ENCODE measurements at regions not wholly inside any gene's neighbourhood (a gene's known extent, or its start where the extent isn't known, plus 50 kb on each side); places are given as distances from the start of the nearest gene placed in this dataset.
"Not testable (repeated sequence)": the region's sequence is repeated elsewhere in the genome, so short reads cannot be mapped to it uniquely, and the experiment has no call there.

DNA sequence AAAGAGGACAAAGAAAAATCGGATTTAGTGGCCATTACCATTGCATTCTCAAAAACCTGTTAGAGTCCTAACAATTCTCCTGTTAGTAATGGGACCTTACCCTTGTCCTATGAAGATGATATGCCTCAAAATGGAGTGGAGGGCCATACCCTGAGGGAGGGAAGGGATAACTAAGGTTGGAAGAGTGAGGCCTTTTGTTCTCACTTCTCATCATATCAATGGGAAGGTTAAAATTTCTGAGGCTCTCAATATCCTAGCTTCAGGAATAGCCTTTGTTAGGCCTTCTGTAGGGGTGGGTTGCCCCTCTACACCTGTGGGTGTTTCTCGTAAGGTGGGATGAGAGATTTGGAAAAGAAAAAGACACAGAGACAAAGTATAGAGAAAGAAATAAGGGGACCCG lies 109.4 kb upstream of the SGIP1 start:
- DNase-seq = not testable (repeated sequence)

GRCh38 chr1:66426239-66426853 lies 107.6 kb upstream of the SGIP1 start:
- no peak for DNase-seq

DNA sequence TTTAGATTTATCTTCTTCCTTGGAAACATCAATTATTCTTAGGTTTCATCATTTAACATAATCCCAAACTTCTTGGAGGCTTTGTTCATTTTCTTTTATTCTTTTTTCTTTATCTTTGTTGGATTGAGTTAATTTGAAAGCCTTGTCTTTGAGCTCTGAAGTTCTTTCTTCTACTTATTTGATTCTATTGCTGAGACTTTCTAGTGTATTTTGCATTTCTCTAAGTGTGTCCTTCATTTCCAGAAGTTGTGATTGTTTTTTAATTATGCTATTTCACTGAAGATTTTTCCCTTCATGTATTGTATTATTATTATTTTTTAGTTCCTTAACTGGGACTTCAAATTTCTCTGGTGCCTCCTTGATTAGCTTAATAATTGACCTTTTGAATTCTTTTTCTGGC lies 103.1 kb upstream of the SGIP1 start:
- not testable (repeated sequence) for DNase-seq

DNA sequence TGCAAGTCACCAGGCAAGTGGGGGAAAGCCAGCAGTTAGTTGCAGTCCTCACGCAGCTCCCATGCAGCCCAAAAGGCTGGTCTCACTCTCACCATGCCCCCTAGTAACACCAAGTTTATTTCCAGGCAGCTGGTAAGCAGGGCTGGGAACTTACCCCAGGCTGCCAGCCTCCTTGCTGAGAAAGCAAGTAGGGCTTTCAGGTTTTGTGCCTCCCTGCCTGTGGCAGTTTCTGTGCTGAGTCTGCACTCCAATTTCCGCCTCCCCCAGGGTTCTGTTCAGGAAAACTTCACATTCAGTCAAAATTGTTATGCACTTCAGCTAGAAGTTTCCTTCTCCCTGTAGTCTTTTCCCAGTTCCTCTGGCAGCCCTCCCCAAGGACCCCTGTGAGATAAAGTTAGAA lies 102.0 kb upstream of the SGIP1 start:
- no peak for DNase-seq

- DNase-seq = no peak
Measured at GRCh38 chr1:66433611-66434010, 100.3 kb upstream of the SGIP1 start.

DNA sequence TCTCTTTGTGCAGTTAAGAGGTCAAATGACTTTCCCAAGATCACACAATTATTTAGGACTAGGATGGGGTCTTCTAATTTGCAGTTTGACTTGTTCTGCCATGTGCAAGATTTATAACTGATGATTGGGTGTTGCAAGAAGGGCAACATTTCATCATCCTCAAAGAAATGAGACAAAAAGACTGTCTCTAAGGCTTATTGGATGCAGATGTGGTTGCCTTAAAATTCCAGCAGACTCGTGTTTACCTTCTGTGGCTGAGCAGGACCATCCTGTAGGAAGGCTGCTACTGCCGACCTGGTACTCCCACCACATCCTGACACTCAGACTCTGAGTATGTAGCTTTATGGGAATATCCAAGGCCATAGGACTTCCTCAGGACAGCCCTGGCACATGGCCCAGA lies 99.9 kb upstream of the SGIP1 start:
- no peak for DNase-seq

DNA sequence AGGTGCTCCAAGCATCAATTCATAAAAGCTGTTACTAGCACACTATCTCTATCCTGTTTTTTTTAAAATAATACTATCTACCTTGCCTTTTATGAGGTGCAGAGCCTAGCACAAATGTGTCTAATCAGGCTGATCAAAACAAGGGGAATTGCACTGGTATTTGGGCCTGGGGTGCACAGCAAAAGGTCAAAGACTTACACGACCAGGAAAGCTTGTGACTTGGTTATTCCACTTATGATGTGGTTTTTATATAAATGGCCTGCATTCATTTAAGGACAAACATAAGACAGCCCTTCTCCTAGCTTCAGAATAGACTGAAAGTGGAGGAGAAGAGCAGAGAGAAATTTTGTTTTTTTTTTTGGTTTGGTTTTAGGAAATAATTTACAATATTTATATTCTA lies 98.4 kb upstream of the SGIP1 start:
- no peak for DNase-seq

DNA sequence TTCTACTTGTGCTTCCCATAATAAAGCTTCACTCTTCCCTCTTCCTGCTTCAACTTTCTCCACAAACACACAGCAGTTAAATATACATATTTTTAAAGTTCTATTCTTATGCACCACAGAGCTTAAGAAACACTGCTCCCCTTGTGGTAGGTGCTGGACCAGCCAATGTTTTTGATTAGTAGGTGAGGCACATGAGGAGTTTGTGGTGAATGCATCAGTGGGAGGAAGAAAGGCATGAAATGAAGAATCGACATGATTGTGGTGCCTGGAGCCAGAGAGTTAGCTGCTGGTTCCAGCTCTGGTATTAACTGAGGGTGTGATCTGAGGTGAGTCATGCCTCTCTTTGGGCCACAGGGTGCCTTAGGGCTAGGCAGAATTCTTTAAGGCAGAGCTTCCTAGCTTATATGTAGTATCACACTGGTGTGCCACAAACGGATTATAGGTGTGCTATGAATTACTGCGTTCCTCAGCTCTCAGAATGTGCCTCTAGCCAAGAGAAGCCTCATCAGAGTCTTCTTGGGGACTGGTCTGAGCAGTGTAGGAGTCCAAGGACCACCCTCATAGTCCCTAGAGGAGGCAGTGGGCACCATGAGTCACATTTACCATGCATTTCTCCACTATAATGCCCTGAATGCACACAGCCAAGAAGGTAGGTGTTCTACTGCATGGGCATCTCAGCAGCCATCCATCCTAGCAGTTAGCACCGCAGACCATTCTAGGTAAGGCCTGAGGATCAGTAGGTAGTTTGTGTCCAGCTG lies 97.4 kb upstream of the SGIP1 start:
- no peak for DNase-seq

DNA sequence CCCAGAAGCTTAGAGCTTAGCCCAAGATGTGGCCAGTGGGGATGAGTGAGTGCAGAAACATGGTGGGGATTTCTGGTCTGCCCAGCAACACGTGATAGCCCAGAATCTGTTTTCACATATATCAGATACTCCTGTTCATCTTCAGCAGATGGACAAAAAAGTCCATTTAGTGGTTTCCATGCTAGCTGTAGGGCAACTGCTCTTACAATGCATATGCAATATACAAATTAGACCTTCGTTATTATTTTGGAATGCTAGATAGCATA lies 96.9 kb upstream of the SGIP1 start:
- no peak for DNase-seq

GRCh38 chr1:66438062-66438461 lies 95.9 kb upstream of the SGIP1 start:
- DNase-seq = no peak

DNA sequence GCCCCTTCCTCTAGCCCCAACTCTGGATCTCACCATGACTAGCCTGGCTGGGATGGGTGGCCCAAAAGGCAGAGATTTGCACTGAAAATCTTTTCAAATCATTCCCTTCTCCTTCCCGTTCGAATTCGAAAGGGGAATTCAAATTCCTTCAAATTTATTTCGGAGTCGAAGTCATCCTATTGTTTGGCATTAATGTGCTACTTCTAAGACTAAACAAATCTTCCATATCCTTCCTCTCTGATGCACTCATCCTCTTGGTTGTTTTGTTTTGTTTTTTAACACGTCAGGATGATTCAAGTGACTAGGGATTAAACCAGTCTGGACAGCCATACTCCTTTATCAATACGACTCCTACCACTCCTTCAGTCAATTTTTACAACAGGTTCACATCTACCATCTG lies 95.5 kb upstream of the SGIP1 start:
- no peak for DNase-seq

DNA sequence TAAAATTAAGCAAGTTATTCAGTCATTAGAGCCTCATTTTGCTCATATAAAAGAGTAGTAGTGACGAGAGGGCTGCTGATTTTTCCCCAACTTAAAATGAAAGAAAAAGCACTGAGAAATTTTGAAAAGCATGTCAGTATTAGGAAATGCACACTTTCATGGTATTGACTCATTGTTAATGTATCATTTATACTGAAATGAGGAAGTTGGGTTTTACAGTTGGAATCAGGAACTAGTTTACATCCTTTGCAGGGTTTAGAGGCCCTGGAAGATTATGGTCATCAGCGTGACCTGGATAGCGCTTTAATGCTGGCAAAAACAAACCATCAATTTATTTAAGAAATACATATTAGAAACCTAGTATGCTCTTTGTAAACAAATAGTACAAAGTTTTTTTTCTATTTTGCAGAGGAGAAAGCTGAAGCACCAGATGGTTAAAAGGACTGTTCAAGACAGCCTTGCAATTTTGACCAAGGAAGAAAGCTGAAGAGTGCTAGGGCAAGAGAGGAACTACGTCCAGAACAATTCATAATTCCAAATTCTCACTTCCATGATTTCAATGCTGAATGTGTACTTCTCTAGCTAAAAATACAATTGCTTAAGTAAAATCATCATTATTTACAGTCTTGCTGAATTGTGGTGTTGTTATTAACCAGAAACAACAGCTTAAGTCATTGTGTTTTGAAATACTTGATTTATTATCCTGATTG lies 94.8 kb upstream of the SGIP1 start:
- DNase-seq = no peak

DNA sequence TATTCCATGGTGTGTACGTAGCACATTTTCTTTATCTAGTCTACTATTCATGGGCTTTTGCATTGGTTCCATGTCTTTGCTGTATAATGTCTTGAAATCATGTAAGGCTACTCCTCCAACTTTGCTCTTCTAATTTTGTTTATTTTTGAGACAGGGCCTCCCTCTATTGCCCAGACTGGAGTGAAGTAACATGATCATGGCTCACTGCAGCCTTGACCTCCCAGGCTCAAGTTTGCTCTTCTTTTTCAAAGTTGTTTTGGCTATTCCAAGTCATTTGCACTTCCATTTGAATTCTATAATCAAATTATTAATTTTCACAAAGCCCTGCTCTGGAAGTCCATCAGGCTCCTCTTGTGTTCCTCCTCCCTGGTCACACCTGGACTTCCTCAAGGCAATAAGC lies 90.2 kb upstream of the SGIP1 start:
- DNase-seq = no peak

DNA sequence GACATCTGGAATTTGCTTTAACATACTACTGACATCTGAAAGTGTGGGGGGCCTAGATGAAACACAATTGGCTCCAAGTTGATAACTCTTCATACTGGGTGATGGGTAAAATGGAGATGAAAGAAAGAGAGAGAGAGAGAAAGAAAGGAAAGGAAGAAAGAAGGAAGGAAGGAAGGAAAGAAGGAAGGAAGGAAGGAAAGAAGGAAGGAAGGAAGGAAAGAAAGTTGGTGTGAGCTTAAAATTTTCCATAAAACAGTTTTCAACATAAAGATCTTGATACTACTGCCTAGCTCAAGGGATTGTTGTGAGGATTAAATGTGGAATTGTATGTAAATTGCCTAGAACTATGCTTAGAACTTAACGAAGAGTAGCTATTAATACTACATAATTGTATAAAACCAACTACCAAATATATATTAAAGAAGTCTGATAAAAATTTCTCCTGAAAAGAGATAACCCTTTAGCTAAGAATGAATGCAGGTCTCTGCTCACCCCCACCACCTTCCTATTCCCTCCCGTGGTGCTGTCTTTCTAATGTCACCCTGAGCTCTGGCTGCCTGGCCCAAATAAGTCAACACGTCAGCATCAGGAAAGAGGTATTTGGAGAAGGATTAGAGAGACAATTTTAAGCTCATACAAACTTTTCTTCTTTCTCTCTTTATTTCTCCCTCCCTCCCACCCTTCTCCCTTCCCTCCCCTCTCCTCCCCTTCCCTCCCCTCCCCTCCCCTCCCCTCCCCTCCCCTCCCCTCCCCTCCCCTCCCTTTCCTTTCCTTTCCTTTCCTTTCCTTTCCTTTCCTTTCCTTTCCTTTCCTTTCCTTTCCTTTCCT lies 89.3 kb upstream of the SGIP1 start:
- no peak for DNase-seq

DNA sequence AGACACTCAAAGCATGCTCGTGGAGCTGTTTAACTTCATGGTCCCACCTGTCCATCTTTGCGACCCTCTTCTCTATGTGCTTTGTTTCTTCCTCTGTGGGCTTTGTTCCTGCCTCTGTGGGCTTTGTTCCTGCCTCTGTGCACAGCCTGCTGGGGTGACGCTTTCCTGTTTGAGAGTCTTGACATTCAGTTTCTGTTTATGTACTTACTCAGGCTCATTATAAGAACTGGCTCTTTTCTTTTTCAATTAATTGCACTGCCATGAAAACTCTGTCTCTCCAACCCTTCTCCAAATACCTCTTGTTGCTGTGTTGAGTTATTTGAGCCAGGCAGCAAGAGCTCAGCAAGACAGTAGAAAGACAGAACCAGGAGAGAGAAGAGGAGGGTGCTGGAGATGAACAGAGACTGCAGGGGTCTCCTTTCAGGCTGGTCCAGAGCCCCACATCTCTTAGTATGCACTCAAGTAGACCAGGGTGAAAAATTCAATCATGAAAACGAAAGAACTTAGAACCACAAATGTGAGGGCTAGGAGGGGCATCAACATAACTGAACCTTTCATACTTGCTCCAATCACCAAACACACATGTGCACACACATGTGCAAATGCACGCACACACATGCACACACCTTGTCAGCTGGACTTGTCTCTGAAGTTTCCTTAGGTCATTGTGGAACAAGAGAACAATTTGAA lies 88.3 kb upstream of the SGIP1 start:
- no peak for DNase-seq

GRCh38 chr1:66446261-66447001 lies 87.5 kb upstream of the SGIP1 start:
- DNase-seq = peak; percentile 65

DNA sequence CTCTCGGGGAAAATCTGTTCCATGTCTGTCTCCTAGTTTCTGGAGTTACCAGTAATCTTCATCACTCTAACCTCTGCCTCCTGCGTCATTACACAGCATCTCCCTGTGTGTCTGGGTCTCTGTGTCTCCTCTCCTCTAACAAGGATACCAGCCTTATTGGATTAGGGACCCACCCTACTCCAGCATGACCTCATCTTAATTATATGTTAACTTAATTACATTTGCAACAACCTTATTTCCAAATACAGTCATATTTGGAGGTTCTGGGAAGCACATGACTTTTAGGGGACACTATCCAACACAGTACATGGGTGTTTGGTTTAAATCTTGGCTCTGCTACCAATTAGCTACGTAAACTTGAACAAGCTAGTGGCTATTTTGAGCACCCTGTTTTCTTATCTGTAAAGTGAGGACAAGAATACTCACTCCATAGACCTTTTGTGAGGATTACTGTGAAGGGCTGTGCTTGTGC lies 83.9 kb upstream of the SGIP1 start:
- no peak for DNase-seq

DNA sequence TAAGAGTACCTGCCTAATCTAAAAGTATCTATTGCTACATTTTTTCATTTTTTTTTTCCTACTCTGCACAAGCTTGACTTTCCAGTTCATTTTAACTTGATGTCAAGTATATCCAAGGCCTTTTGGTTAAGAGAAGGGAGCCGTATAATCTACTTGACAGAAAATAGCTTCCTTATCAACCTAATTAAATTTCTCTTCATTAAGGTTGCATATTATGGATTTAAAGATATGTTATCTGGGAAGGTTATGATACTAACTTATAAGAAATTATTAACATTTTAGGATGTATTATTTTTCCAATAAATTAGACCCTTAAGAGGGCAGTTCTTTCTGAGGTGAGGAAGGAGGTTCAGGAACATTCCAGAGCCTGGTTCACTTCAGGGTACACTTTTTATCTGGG lies 83.1 kb upstream of the SGIP1 start:
- DNase-seq = no peak

GRCh38 chr1:66452162-66452561 lies 81.8 kb upstream of the SGIP1 start:
- no peak for DNase-seq

- no peak for DNase-seq
Measured at GRCh38 chr1:66452982-66453381, 81.0 kb upstream of the SGIP1 start.

DNA sequence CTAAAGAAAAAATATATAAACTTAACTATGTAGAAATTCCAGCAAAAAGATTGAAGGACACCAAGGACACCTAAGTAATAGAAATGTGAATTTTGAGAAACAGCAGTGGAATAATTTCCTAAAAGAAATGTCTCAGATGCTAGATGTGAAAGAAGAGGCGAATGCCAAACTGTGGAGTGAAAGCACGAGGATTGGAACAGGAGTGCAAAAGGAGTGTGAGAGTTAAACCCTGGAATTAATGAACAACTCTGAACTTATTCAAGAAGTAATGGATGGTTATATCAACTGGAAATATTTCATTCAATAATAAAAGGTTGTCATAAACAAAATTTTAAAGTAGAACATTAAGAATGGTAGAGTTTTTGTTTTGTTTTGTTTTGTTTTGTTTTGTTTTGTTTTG lies 78.5 kb upstream of the SGIP1 start:
- DNase-seq = no peak

DNA sequence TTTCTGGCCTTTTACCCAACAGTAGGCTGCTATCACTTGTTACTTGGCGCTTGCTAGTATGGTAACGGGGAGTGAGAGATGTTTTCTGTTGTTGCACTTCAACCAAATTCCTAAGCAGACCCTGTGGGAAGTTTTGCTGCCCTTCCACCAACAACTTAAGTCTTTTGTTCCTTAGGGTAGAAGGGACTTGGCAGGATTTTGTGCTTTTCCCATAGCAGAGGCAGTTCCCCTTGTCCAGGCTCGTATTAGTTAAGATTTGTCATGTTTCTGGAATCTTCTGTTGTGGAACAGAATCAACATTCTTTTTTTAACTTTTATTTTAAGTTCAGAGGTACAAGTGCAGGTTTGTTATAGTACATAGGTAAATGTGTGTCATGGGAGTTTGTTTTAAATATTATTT lies 73.2 kb upstream of the SGIP1 start:
- DNase-seq = no peak
